ENCODE measurements at regions not wholly inside any gene's neighbourhood (a gene's known extent, or its start where the extent isn't known, plus 50 kb on each side); places are given as distances from the start of the nearest gene placed in this dataset. TPM values are rescaled to one million over a fixed set of nuclear protein-coding genes. Genes with fewer than 3 reads are reported as not detected.

- H3K36me3 Mint-ChIP-seq (ENCODE audit: low read depth), result peaks cover 2% of the 10 kb centered on the region
- H3K4me3 Mint-ChIP-seq (ENCODE audit: unreplicated experiment), result no peak overlapping the region
- no peaks in the 10 kb centered on the region for H3K27me3 Mint-ChIP-seq (ENCODE audit: low read depth)
- H3K9me3 Mint-ChIP-seq (ENCODE audit: low read depth), result no peaks in the 10 kb centered on the region
- H3K4me1 Mint-ChIP-seq (ENCODE audit: low read depth), result peaks cover 37% of the 10 kb centered on the region
- peak; percentile 22 for DNase-seq (ENCODE audit: low spot score)
- TF ChIP-seq, protein P1, sequence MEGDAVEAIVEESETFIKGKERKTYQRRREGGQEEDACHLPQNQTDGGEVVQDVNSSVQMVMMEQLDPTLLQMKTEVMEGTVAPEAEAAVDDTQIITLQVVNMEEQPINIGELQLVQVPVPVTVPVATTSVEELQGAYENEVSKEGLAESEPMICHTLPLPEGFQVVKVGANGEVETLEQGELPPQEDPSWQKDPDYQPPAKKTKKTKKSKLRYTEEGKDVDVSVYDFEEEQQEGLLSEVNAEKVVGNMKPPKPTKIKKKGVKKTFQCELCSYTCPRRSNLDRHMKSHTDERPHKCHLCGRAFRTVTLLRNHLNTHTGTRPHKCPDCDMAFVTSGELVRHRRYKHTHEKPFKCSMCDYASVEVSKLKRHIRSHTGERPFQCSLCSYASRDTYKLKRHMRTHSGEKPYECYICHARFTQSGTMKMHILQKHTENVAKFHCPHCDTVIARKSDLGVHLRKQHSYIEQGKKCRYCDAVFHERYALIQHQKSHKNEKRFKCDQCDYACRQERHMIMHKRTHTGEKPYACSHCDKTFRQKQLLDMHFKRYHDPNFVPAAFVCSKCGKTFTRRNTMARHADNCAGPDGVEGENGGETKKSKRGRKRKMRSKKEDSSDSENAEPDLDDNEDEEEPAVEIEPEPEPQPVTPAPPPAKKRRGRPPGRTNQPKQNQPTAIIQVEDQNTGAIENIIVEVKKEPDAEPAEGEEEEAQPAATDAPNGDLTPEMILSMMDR (IDR thresholded peaks at IDR 0.05), result no peak
- no peak overlapping the region for H3K27ac Mint-ChIP-seq (ENCODE audit: unreplicated experiment)
These were observed 59.0 kb downstream of the VCPKMT start for GRCh38 chr14:50057331-50057730.

DNA sequence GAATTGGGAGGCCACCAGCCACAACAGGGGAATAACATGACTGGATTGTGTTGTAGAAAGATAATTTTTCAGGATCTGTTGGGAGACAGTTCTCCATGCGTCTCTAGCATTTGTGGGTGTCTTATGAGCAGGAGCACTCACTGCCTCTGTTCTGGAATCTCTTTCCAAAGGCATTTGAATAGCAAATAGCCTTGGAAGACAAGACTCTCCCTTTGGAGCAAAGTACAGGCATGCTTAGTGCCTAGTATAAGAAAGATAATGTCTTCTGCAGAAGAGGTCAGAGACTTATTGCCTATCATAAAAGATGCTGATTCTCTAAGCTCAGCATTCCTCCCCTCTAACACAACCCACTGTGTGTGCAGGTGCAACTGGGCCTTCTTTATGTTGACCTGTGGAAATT, 58.3 kb downstream of the VCPKMT start:
- Mint-ChIP-seq H3K9me3 (ENCODE audit: low read depth) (no peaks in the 10 kb centered on the region), H3K36me3 (ENCODE audit: low read depth) (peaks cover 2% of the 10 kb centered on the region), H3K27ac (ENCODE audit: unreplicated experiment) (no peak overlapping the region), H3K4me1 (ENCODE audit: low read depth) (peaks cover 45% of the 10 kb centered on the region), H3K27me3 (ENCODE audit: low read depth) (no peaks in the 10 kb centered on the region), H3K4me3 (ENCODE audit: unreplicated experiment) (no peak overlapping the region)
- no peak for DNase-seq (ENCODE audit: low spot score)
- TF ChIP-seq, protein P1 (IDR thresholded peaks at IDR 0.05), result no peak

Small RNAs in the stretch of these regions (microRNA-seq; reads per million reads assigned to microRNA genes)
- not detected for gene MIR6076 (ENCODE audit: borderline number of aligned reads)
